SK-N-MC (cell line): ENCODE measurements at regions not wholly inside any gene's neighbourhood (a gene's known extent, or its start where the extent isn't known, plus 50 kb on each side); places are given as distances from the start of the nearest gene placed in this dataset.

Experiments
- EZH2 ChIP-seq: fragments of 200-600 bp; sonication (generic); IDR thresholded peaks from one replicate; pipeline ENCODE4 v1.6.1; 2017; ENCODE audit warnings: antibody characterized with exemption
- POLR2AphosphoS5 ChIP-seq: IDR thresholded peaks from 2 replicates; pipeline ENCODE4 v1.6.1; 2012; ENCODE audit warnings: mild to moderate bottlenecking, low read depth, low read length, borderline replicate concordance

- no peak for TF ChIP-seq POLR2AphosphoS5
- no peak for TF ChIP-seq EZH2
Observed at GRCh38 chr17:36773039-36773438, 164.2 kb upstream of the LHX1 start.
